SIG-M5 (cell line): ENCODE measurements at regions not wholly inside any gene's neighbourhood (a gene's known extent, or its start where the extent isn't known, plus 50 kb on each side); places are given as distances from the start of the nearest gene placed in this dataset.

Experiments
- DNase-seq: peaks from one replicate; lab custom pipeline; 2025; lab: John Stamatoyannopoulos, UW

DNA sequence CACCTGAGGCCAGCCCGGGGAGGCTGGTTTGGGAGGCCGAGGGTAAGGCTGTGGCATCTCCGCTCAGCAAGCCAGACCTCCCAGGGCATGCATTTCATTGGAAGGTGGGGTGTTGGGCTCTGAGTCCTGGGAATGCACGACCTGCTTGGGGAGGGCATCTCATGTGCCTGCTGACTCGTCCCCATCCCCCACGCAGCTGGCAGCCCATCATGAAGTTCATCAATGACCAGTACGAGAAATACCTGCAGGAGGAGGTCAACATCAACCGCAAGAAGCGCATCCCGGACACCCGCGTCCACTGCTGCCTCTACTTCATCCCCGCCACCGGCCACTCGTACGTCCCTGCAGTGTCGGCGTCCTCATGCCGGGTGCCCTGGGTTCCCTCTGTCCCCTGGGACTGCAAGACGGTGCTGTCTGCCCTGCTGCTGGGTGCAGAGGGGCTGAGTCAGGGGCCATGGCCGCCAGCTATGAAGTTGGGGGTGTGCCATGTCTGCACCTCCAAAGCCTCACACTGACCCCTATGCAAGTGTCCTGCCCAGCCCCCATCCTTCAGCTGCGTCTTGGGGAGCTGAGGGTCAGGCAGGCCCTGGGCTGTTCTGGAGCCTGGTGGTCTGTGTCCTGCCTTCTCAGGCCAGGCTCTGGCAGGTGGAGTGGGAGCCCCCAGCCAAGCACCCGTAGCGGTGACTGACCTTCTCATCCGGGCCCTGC is 347.9 kb downstream of the SEC14L1 start:
- no peak for DNase-seq

DNA sequence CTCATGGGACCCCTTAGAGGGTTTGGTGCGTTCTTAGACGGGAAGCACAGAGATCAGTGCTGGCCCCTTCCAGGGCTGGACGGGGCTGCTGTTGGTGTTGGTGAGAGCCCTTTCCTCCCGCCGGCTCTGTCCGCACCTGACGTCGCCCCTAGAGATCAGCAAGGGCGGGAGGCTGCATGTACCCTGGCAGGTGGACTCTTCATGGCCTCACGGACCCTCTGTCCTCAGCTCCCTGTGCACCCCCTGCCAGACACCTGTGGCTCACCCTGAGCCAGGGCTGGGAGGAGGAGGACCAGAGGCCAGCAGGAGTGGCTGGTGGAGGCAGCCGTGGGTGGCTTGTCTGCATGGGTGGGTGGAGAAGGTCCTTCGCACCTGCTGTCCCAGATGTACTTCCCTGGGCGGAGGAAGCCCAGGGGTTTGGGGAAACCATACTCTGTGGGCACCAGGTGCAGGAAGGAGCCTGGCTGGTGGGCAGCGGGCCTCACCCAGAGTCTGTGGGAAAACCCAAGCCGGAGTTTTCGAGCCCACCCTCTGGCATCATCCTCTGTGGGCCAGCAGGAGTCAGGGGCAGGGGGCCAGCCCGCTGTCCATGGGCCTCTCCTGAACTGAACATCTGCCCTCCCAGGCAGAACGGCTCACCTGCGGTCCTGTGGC is 348.6 kb downstream of the SEC14L1 start:
- DNase-seq, result no peak

DNA sequence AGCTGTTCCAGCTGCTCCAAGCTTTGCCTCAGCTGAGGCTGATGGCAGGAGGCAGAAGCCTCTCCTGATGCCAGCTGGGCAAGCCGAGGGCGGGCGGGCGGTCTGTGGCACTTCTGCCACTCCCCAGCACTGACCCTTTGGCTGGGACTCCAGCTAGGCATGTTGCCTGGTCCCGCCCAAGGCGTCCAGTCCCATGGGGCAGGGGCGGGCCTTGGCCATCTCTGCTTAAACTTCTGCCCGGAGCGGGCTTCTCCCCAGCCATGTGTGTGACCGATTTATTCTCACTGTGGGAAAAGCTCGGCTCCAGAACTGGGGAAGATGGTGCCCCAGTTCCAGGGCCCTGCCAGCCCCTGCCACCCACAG is 349.1 kb downstream of the SEC14L1 start:
- DNase-seq, result no peak

GRCh38 chr17:77490361-77491183 is 349.8 kb downstream of the SEC14L1 start:
- DNase-seq, result no peak

DNA sequence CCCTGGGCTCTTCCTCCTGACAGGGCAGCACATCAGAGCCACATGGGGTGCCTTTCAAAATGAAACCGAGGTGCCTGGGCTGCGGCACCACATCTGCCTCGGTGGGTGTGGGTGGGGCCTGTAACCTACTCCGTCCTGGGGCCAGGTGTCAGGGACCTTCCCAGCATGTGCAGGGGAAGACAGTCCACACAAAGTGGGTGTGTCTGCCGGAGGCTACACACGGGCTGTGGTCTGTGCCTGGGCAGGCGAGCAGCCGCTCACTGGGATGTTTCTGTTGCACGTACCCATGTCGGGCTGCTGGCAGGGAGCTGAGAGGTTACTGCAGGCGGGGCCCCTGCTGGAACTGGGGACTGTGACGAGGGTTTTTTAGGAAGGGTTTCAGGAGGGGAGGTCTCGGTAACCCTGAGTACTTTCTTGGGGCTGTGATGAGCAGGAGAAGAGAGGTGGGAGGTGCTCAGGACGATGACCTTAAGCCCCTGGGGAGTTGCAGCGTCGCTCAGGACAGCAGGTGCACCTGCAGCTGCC is 351.2 kb downstream of the SEC14L1 start:
- no peak for DNase-seq

DNA sequence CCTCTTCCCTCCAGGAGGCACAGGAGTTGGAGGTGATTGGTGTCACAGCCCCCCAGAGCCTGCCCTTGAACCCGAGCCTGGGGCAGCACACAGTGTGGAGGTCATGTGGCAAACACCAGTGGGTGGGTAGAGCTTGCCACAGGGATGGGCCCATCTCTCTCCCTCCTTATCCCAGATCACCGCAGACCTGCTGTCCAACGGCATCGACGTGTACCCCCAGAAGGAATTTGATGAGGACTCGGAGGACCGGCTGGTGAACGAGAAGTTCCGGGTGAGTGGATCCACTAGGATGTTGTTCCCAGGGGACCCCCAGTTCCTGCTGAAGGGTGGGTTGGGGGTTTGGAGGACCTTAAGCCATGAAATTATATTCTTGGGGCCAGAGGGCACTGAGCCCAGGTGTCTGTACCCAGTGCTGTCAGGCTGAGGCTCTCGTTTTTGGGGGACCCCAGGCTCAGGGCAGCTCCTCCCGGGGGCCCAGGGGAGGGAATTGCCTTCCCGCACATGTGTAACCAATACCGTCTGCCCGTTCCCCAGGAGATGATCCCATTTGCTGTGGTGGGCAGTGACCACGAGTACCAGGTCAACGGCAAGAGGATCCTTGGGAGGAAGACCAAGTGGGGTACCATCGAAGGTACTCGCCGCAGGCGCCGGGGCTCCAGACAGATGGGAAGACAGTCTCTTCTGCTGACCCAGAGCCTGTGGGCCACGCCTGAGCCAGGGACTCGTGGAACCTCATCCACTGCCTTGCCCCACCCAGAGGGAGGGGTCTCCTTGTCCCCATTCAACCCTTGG is 351.9 kb downstream of the SEC14L1 start:
- no peak for DNase-seq

GRCh38 chr17:77493238-77493820 is 352.6 kb downstream of the SEC14L1 start:
- DNase-seq, result no peak

DNA sequence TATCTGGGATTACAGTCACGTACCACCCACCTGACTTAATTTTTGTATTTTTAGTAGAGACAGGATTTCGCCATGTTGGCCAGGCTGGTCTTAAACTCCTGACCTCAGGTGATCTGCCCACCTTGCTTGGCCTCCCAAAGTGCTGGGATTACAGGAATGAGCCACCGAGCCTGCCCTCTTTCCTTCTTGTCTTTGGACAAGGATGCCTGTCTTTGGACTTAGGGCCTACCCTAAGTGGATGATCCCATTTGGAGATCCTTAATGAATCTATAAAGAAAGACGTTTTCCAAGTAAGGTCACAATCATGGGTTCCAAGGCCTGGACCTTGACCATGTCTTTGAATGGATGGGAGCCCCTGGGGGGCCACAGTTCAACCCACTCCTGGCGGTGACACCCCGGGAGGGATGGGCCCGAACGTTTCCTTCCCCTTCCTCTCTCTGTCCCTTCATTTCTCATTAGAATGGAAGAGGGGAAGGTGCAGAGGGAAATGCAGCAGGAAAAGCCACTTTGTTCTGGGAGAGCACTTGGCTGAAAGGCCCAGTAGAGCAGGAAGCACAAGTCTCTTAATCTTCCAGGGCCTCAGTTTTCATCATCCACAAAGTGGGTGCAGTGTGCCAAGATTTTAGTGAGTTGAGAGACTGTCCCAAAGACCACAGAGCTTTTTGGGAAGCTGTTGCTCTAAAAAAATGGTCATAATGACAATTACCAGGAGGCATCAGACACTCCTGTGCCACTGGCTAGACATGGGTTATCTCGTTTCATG is 353.3 kb downstream of the SEC14L1 start:
- no peak for DNase-seq

- DNase-seq, result no peak
Observed at GRCh38 chr17:77494664-77495435, 354.1 kb downstream of the SEC14L1 start.

- DNase-seq, result no peak
Observed at GRCh38 chr17:77495575-77495974, 354.8 kb downstream of the SEC14L1 start.

- DNase-seq, result no peak
Observed at GRCh38 chr17:77496401-77496801, 355.6 kb downstream of the SEC14L1 start.

DNA sequence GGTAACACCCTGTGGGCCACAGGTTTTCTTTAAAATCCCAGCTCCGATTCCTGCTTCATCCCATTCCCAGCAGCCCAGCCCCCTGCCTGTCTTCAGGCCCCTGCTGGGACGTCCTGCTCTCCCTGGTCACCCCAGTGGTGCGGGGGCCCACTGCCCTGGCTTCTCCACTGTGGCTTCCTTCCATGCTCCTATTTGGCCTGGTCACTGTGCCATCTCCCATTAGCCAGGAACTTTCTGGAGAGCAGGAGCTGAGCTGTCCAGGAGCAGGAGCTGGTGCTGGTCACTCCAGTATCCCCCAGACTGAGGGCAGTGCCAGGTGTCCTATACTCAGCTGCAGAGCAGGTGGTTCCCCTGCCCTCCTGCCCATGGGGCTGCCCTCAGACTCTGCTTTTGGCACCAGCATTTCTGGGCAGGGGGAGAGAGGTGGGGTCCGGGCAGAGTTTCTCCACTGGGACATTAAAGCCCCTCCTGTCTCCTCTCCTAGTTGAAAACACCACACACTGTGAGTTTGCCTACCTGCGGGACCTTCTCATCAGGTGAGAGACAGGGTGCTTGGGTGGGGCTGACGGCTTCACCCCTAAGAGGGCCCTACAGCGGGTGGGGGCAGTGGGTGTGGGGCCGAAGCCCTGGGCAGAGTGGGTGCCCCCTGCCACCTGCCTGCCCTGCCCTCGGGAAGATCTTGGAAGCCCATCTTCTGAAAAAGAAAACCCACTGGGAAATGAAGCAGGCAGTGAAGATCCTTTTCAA is 356.2 kb downstream of the SEC14L1 start:
- DNase-seq, result no peak

- no peak for DNase-seq
Observed at GRCh38 chr17:77497578-77497934, 356.8 kb downstream of the SEC14L1 start.

GRCh38 chr17:77498091-77498741 is 357.4 kb downstream of the SEC14L1 start:
- DNase-seq, result no peak

GRCh38 chr17:77498791-77499698 is 358.3 kb downstream of the SEC14L1 start:
- DNase-seq, result no peak

GRCh38 chr17:77499699-77500435 is 359.1 kb downstream of the SEC14L1 start:
- no peak for DNase-seq

- DNase-seq, result no peak
Observed at GRCh38 chr17:77501101-77501566, 360.4 kb downstream of the SEC14L1 start.
